Astrocyte (in vitro differentiated cells and primary cell): ENCODE measurements at regions not wholly inside any gene's neighbourhood (a gene's known extent, or its start where the extent isn't known, plus 50 kb on each side); places are given as distances from the start of the nearest gene placed in this dataset.

ENCODE experiments used
- CTCF ChIP-seq: IDR thresholded peaks from 2 replicates; pipeline ENCODE4 v1.5.1; 2011; ENCODE audit warnings: low read depth, mild to moderate bottlenecking, inconsistent platforms, low read length, moderate library complexity; ENCODE audit not compliant: insufficient read depth
- EZH2 ChIP-seq: IDR thresholded peaks from 2 replicates; pipeline ENCODE4 v1.6.1; 2012; ENCODE audit warnings: mild to moderate bottlenecking, low read length, inconsistent platforms; ENCODE audit not compliant: insufficient read depth

- no peak for TF ChIP-seq CTCF
- TF ChIP-seq EZH2, result no peak
Observed at GRCh38 chr5:63860379-63860778, 101.9 kb downstream of the HTR1A start.
